Smooth muscle cell (in vitro differentiated cells): ENCODE measurements at regions not wholly inside any gene's neighbourhood (a gene's known extent, or its start where the extent isn't known, plus 50 kb on each side); places are given as distances from the start of the nearest gene placed in this dataset.
A peak's percentile ranks its signal among the peaks of the same experiment; 100 is the strongest.

ENCODE experiments used
- DNase-seq: peaks from one replicate; lab custom pipeline; 2025; ENCODE audit not compliant: unreplicated experiment; lab: John Stamatoyannopoulos, UW
- H2AFZ ChIP-seq: fragments of 200-600 bp; sonication (generic); 2 replicates; pipeline ENCODE4 v1.6.0; 2016; ENCODE audit warnings: antibody characterized with exemption, low read depth, mild to moderate bottlenecking
- H3F3A ChIP-seq: fragments of 200-600 bp; sonication (generic); 2 replicates; pipeline ENCODE4 v1.6.0; 2017; ENCODE audit warnings: antibody characterized with exemption, low read depth
- H3K27ac ChIP-seq: fragments of 200-600 bp; sonication (generic); 2 replicates; pipeline ENCODE4 v1.5.1; 2016; ENCODE audit warnings: low read depth, mild to moderate bottlenecking
- H3K27me3 ChIP-seq: fragments of 200-600 bp; sonication (generic); 2 replicates; pipeline ENCODE4 v1.6.1; 2016; ENCODE audit warnings: low read depth, mild to moderate bottlenecking
- H3K36me3 ChIP-seq: fragments of 200-600 bp; sonication (generic); 2 replicates; pipeline ENCODE4 v1.5.1; 2016; ENCODE audit warnings: low read depth
- H3K4me1 ChIP-seq: fragments of 200-600 bp; sonication (generic); 2 replicates; pipeline ENCODE4 v1.5.1; 2016; ENCODE audit warnings: low read depth
- H3K4me2 ChIP-seq: fragments of 200-600 bp; sonication (generic); 2 replicates; pipeline ENCODE4 v1.6.0; 2016; ENCODE audit warnings: mild to moderate bottlenecking
- H3K4me3 ChIP-seq: fragments of 200-600 bp; sonication (generic); 2 replicates; pipeline ENCODE4 v1.5.1; 2016; ENCODE audit warnings: mild to moderate bottlenecking
- H3K79me2 ChIP-seq: fragments of 200-600 bp; sonication (generic); 2 replicates; pipeline ENCODE4 v1.6.0; 2016; ENCODE audit warnings: low read depth, mild to moderate bottlenecking
- H3K9ac ChIP-seq: fragments of 200-600 bp; sonication (generic); 2 replicates; pipeline ENCODE4 v1.6.0; 2016; ENCODE audit warnings: low read depth
- H3K9me3 ChIP-seq: fragments of 200-600 bp; sonication (generic); replicated peaks from 2 replicates; pipeline ENCODE4 v1.5.1; 2016; ENCODE audit warnings: low read depth
- H4K20me1 ChIP-seq: fragments of 200-600 bp; sonication (generic); 2 replicates; pipeline ENCODE4 v1.6.0; 2016; ENCODE audit warnings: low read depth
- WGBS: methylation state at CpG from one replicate; pipeline ENCODE4 v1.1.7; 2016; ENCODE audit warnings: low lambda C conversion rate; 5-methylcytosine and 5-hydroxymethylcytosine counted together
- TF ChIP-seq, protein P1 (sequence below): fragments of 200-600 bp; sonication (generic); IDR thresholded peaks from 2 replicates; pipeline ENCODE4 v1.5.1; 2017; ENCODE audit warnings: borderline replicate concordance, mild to moderate bottlenecking, antibody characterized with exemption; ENCODE audit not compliant: insufficient read depth, poor library complexity, severe bottlenecking

DNA sequence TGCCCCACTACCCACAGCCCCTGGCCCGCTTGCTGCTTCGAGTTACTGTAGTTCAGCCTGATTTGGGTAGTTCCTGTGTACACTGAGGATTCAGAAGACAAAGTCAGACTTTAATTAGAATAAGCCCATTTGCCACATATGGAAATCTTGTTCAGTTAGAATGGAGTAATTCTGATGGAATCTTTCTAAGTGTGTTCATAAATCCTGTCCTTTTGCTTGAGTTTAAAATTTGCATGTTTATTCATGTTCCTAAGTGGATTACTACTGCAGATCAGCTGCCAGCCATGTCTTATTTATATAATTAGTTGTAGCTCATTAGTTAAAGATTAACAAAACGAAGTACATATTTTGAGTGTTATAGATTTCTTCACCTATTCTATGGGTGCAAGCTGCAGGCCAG is 504.5 kb downstream of the PCNX1 start:
- no peaks in the 10 kb centered on the region for H3K9me3 ChIP-seq
- TF ChIP-seq, protein P1, sequence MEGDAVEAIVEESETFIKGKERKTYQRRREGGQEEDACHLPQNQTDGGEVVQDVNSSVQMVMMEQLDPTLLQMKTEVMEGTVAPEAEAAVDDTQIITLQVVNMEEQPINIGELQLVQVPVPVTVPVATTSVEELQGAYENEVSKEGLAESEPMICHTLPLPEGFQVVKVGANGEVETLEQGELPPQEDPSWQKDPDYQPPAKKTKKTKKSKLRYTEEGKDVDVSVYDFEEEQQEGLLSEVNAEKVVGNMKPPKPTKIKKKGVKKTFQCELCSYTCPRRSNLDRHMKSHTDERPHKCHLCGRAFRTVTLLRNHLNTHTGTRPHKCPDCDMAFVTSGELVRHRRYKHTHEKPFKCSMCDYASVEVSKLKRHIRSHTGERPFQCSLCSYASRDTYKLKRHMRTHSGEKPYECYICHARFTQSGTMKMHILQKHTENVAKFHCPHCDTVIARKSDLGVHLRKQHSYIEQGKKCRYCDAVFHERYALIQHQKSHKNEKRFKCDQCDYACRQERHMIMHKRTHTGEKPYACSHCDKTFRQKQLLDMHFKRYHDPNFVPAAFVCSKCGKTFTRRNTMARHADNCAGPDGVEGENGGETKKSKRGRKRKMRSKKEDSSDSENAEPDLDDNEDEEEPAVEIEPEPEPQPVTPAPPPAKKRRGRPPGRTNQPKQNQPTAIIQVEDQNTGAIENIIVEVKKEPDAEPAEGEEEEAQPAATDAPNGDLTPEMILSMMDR: no peak
- no peaks in the 10 kb centered on the region for H3K36me3 ChIP-seq
- no peaks in the 10 kb centered on the region for H3F3A ChIP-seq
- peaks cover 90% of the 10 kb centered on the region for H4K20me1 ChIP-seq
- peaks cover 84% of the 10 kb centered on the region for H3K79me2 ChIP-seq
- H3K9ac ChIP-seq: no peak overlapping the region
- no peak overlapping the region for H3K4me3 ChIP-seq
- no peak overlapping the region for H3K4me2 ChIP-seq
- DNase-seq: no peak
- no peak overlapping the region for H2AFZ ChIP-seq
- H3K27me3 ChIP-seq: no peaks in the 10 kb centered on the region
- WGBS: 94% methylated on average over 3 of the region's 3 CpGs
- H3K27ac ChIP-seq: no peak overlapping the region
- peaks cover 12% of the 10 kb centered on the region for H3K4me1 ChIP-seq

DNA sequence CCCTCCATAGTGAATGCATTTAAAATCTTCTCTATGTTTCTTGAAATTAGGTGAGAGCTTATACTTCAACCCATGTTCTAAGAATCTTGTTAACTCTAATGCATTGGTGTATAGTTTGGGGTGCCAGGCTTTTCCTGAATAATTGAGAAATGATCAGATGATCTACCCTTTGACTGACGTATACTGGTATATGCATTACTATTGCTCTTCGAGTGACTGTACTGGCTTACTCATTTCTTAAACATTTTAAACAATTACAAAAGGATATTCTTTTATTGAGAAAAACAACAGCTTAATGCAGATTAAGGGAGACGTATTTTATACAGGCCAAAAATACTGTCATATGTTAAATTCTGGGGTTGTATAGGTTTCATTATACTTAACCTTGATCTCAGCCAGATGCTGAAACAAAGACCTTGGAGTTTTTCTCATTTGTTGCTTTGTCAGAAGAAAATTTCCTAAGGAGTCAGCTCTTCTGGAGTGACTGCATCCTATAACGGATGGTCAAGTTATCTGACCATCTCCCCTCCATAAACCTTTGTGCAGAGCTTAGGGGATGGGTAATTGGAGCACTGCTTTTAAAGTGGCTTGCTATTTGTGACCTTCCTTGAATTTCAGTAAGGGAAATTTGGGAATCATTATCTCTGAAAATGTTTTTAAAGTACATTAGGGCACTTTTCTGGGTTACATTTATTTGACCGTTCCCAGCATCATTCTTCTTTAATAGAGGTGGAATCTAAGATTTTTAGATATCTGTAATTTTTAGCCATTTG is 507.6 kb downstream of the PCNX1 start:
- H3K36me3 ChIP-seq: no peaks in the 10 kb centered on the region
- H3K27ac ChIP-seq: peak overlapping the region; percentile 11
- H3K79me2 ChIP-seq: peaks cover 66% of the 10 kb centered on the region
- H3K4me1 ChIP-seq: no peaks in the 10 kb centered on the region
- TF ChIP-seq, protein P1: no peak
- H3K9ac ChIP-seq: no peak overlapping the region
- H3K4me2 ChIP-seq: no peak overlapping the region
- no peaks in the 10 kb centered on the region for H3F3A ChIP-seq
- H3K9me3 ChIP-seq: no peaks in the 10 kb centered on the region
- H3K4me3 ChIP-seq: no peak overlapping the region
- peaks cover 88% of the 10 kb centered on the region for H4K20me1 ChIP-seq
- H2AFZ ChIP-seq: no peak overlapping the region
- WGBS: 66% methylated on average over 5 of the region's 5 CpGs
- H3K27me3 ChIP-seq: no peaks in the 10 kb centered on the region
- no peak for DNase-seq

DNA sequence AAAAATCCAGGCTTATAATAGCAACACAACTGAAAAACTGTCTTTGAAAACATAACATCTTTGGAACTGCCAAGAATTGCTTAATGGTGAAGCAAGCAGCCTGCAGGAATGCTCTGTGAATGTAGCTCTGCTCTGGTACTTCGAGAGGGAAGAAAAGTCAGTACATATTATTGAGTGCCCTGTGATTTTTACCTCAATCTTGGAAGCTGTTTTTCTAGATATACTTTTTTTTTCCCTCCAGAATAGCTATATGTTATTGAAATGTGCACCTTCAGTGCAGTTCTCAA is 508.1 kb downstream of the PCNX1 start:
- H4K20me1 ChIP-seq: peaks cover 86% of the 10 kb centered on the region
- TF ChIP-seq, protein P1: no peak
- no peak overlapping the region for H3K4me3 ChIP-seq
- no peaks in the 10 kb centered on the region for H3K4me1 ChIP-seq
- H3K36me3 ChIP-seq: no peaks in the 10 kb centered on the region
- peak overlapping the region; percentile 11 for H3K27ac ChIP-seq
- H3K9ac ChIP-seq: no peak overlapping the region
- H3K27me3 ChIP-seq: no peaks in the 10 kb centered on the region
- H2AFZ ChIP-seq: no peak overlapping the region
- no peak overlapping the region for H3K4me2 ChIP-seq
- H3K79me2 ChIP-seq: peaks cover 66% of the 10 kb centered on the region
- WGBS: 71% methylated on average over 1 of the region's 1 CpG
- H3F3A ChIP-seq: no peaks in the 10 kb centered on the region
- no peak for DNase-seq
- no peaks in the 10 kb centered on the region for H3K9me3 ChIP-seq

DNA sequence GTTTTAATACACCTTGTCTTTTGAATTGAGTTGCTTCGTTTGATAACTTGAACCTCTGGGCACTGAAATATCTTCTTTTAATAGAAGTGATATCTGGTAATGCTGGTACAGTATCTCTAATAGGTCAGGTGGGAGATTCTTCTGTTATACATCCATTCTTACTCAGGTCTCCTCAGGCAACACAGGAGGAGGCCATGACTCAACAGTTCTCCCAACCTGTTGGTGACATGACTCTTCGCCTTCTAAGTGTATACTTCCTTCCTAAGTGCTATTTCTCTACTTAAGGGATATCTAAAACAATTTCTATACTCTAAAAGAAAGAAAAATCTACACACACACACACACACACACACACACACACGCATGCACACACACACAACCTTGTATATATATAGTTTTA is 509.1 kb downstream of the PCNX1 start:
- Histone ChIP-seq H4K20me1 (peaks cover 79% of the 10 kb centered on the region), H3K4me2 (no peak overlapping the region), H3K27me3 (no peaks in the 10 kb centered on the region), H3F3A (no peaks in the 10 kb centered on the region), H2AFZ (no peak overlapping the region), H3K9me3 (no peaks in the 10 kb centered on the region), H3K27ac (no peak overlapping the region), H3K79me2 (peaks cover 63% of the 10 kb centered on the region), H3K9ac (no peak overlapping the region), H3K4me3 (no peak overlapping the region), H3K36me3 (no peaks in the 10 kb centered on the region), H3K4me1 (no peaks in the 10 kb centered on the region)
- TF ChIP-seq, protein P1: no peak
- no peak for DNase-seq
- WGBS: 89% methylated on average over 3 of the region's 3 CpGs
